BLaER1 treated with 17β-estradiol and CSF1 and Interleukin-3, amounts not matched to agents 10 nM and 100 nM (cell line): ENCODE measurements at regions not wholly inside any gene's neighbourhood (a gene's known extent, or its start where the extent isn't known, plus 50 kb on each side); places are given as distances from the start of the nearest gene placed in this dataset.
"Not testable (repeated sequence)": the region's sequence is repeated elsewhere in the genome, so short reads cannot be mapped to it uniquely, and the experiment has no call there.

Experiments used
- H3K27ac ChIP-seq, 11 experiments: shearing (Covaris generic); formaldehyde crosslinking; 2 replicates each; pipeline ENCODE4 v1.8.1; 2022
- H3K27me3 ChIP-seq, 11 experiments: shearing (Covaris generic); formaldehyde crosslinking; 2 replicates each; pipeline ENCODE4 v1.8.1; 2022
- H3K36me3 ChIP-seq, 11 experiments: shearing (Covaris generic); formaldehyde crosslinking; 2 replicates each; pipeline ENCODE4 v1.8.1; 2022
- H3K4me1 ChIP-seq, 10 experiments: shearing (Covaris generic); formaldehyde crosslinking; 2 replicates each; pipeline ENCODE4 v1.8.1; 2022
- H3K4me2 ChIP-seq, 11 experiments: shearing (Covaris generic); formaldehyde crosslinking; 2 replicates each; pipeline ENCODE4 v1.8.1; 2022
- H3K4me3 ChIP-seq, 10 experiments: shearing (Covaris generic); formaldehyde crosslinking; 2 replicates each; pipeline ENCODE4 v1.8.1; 2022
- H3K9ac ChIP-seq, 11 experiments: shearing (Covaris generic); formaldehyde crosslinking; 2 replicates each; pipeline ENCODE4 v1.8.1; 2022
- H3K9me3 ChIP-seq, 11 experiments: shearing (Covaris generic); formaldehyde crosslinking; replicated peaks in 1 of 11; 2 replicates each; pipeline ENCODE4 v1.8.1; 2022
- H4K20me1 ChIP-seq, 11 experiments: shearing (Covaris generic); formaldehyde crosslinking; 2 replicates each; pipeline ENCODE4 v1.8.1; 2022
- Cebpa-rat ChIP-seq, 11 experiments: shearing (Covaris generic); IDR thresholded peaks; 2 replicates each; pipeline ENCODE4 v1.8.1; 2022

DNA sequence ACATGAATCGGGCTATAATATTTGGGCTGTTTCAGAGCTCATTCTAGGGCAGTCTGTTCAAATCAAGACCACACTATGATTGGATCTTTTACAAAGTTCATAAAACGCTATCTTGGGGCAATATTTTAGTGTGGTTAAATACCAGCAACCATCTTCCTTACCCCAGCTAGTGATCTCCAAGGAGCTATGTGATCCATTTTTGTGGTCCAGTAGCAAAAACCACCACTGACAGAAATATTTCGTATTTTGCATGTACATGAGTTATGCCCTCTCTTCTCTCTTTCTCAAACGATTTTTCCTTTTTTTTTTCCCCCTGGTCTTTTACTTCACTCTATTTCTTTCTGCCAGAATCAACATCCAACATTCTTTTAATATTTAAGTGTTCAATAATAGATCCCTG is 280.6 kb upstream of the KITLG start:
- H3K4me2 ChIP-seq: no peak overlapping the region
- no peaks in the 10 kb centered on the region for H3K9me3 ChIP-seq
- no peak overlapping the region for H3K27ac ChIP-seq
- no peak overlapping the region for H3K9ac ChIP-seq
- H3K36me3 ChIP-seq: no peaks in the 10 kb centered on the region
- H4K20me1 ChIP-seq: no peaks in the 10 kb centered on the region
- H3K4me3 ChIP-seq: no peak overlapping the region
- H3K4me1 ChIP-seq: no peaks in the 10 kb centered on the region
- no peak for TF ChIP-seq Cebpa-rat (IDR thresholded peaks at IDR 0.05)
- no peaks in the 10 kb centered on the region for H3K27me3 ChIP-seq

DNA sequence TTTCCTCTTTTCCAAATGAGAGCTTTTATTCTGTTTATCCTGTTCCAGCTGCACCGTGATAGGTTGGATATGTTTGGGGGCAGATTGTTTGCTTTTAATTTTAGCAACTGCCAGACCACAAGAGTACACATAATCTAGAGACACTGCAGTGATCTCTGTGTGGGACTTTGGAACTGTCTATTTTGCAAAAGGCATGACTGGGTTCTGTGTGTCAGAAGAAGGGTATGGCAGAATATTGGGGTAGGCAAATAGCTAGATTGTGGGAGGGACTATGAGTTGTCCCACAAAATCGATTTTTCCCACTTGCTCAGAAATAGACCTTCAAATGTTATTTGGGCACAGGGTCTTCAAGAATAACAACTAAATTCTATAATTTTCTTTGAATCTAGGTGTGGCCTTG is 275.9 kb upstream of the KITLG start:
- Histone ChIP-seq H3K27me3 (no peaks in the 10 kb centered on the region), H3K4me1 (no peaks in the 10 kb centered on the region), H3K9ac (no peak overlapping the region), H3K27ac (no peak overlapping the region), H4K20me1 (no peaks in the 10 kb centered on the region), H3K36me3 (no peaks in the 10 kb centered on the region), H3K9me3 (no peaks in the 10 kb centered on the region), H3K4me3 (no peak overlapping the region), H3K4me2 (no peak overlapping the region)
- no peak for TF ChIP-seq Cebpa-rat (IDR thresholded peaks at IDR 0.05)

DNA sequence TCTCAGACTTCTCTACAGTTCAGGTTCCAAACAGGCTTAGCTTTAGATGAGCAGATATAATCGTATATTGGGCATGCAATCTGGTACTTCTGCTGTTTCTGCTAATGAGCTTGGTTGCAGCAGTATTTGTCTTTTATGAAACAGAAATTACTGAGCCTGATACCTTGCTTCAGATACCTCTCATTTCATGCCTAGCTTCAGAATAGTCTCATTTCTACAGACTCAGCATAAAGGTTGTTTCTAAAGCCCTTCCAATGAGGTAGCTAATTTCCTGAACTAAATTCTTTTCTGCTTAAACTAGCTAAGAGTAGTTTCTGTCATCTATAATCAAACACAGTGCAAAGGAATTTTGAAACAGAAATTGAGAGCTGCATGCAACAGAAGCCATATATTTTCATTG is 275.0 kb upstream of the KITLG start:
- Histone ChIP-seq H3K27ac (no peak overlapping the region), H3K9me3 (no peaks in the 10 kb centered on the region), H3K36me3 (no peaks in the 10 kb centered on the region), H3K4me3 (no peak overlapping the region), H3K27me3 (no peaks in the 10 kb centered on the region), H3K4me1 (no peaks in the 10 kb centered on the region), H3K4me2 (no peak overlapping the region), H4K20me1 (no peaks in the 10 kb centered on the region), H3K9ac (no peak overlapping the region)
- no peak for TF ChIP-seq Cebpa-rat (IDR thresholded peaks at IDR 0.05)

DNA sequence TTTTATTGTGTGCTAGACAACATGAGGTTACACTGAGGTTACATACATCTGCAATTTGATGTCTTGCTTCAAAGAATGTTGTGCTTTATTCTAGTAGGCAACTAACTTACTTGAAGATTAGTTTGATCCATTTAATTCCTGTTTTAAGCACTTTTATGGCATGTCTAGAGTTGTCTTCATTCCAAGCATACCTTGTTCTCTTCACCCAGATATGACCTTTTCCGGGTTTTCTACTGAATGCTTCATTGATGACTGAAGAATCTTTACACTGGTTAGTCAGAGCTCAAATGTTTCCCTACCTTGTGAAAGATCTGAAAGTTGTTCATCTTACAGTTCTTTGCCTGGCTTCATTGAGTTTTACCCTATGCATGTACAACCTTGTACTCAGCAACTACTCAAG is 274.0 kb upstream of the KITLG start:
- Histone ChIP-seq H4K20me1 (no peaks in the 10 kb centered on the region), H3K36me3 (no peaks in the 10 kb centered on the region), H3K27me3 (no peaks in the 10 kb centered on the region), H3K9me3 (no peaks in the 10 kb centered on the region), H3K9ac (no peak overlapping the region), H3K27ac (no peak overlapping the region), H3K4me2 (no peak overlapping the region), H3K4me3 (no peak overlapping the region), H3K4me1 (no peaks in the 10 kb centered on the region)
- no peak for TF ChIP-seq Cebpa-rat (IDR thresholded peaks at IDR 0.05)

DNA sequence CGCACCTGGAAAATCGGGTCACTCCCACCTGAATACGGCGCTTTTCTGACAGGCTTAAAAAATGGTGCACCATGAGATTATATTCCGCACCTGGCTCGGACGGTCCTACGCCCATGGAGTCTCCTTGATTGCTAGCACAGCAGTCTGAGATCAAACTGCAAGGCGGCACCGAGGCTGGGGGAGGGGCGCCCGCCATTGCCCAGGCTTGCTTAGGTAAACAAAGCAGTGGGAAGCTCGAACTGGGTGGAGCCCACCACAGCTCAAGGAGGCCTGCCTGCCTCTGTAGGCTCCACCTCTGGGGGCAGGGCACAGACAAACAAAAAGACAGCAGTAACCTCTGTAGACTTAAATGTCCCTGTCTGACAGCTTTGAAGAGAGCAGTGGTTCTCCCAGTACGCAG is 267.0 kb upstream of the KITLG start:
- not testable (repeated sequence) for H3K9ac ChIP-seq, H3K4me2 ChIP-seq, H3K4me3 ChIP-seq, H3K4me1 ChIP-seq, H3K36me3 ChIP-seq, H3K27ac ChIP-seq, H4K20me1 ChIP-seq, H3K27me3 ChIP-seq, H3K9me3 ChIP-seq

DNA sequence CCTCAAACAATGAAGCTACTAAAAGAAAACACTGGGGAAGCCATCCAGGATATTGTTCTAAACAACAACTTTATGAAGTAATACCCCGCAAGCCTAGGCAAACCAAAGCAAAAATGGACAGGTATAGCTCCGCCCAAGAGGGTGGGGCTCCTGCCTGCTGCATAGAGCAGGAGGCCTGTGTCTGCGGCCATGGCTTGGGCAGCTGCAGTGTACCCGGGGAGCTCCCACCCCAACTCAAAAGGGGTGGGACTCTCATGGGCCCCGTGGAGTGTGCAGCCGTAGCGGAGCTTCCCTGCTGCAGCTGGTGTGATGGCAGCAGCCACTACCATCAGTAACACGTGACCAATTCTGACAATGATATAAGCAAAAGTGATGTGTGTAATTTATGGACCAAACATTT is 264.2 kb upstream of the KITLG start:
- Histone ChIP-seq H3K27ac (no peak overlapping the region), H3K9ac (no peak overlapping the region), H3K9me3 (peaks cover 4 to 11% (median 7%) of the 10 kb centered on the region in 11 experiments; a peak in 20 of 22 replicates), H3K4me3 (no peak overlapping the region), H3K36me3 (no peaks in the 10 kb centered on the region), H3K27me3 (no peaks in the 10 kb centered on the region), H3K4me2 (no peak overlapping the region), H4K20me1 (no peaks in the 10 kb centered on the region), H3K4me1 (no peaks in the 10 kb centered on the region)
- no peak for TF ChIP-seq Cebpa-rat (IDR thresholded peaks at IDR 0.05)

DNA sequence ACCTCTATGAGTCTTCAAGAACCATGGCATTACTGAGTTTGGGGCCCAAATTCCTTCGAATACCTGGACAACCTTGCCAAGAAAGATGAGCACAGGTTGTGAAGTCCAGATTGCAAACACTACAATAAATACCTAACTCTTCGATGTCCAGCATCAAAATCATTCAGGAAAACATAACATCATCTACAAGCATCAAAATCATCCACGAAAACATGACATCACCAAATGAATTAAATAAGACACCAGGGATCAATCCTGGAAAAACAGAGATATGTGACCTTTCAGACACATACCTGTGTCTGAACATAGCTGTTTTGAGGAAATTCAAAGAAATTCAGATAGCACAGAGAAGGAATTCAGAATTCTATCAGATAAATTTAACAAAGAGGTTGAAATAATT is 262.0 kb upstream of the KITLG start:
- TF ChIP-seq Cebpa-rat (IDR thresholded peaks at IDR 0.05): no peak
- Histone ChIP-seq H3K9ac (no peak overlapping the region), H4K20me1 (no peaks in the 10 kb centered on the region), H3K36me3 (no peaks in the 10 kb centered on the region; a peak in 1 of 22 replicates), H3K4me1 (no peaks in the 10 kb centered on the region), H3K27ac (no peak overlapping the region), H3K4me3 (no peak overlapping the region), H3K27me3 (no peaks in the 10 kb centered on the region), H3K9me3 (peaks cover 24 to 32% (median 28%) of the 10 kb centered on the region in 11 experiments), H3K4me2 (no peak overlapping the region)

DNA sequence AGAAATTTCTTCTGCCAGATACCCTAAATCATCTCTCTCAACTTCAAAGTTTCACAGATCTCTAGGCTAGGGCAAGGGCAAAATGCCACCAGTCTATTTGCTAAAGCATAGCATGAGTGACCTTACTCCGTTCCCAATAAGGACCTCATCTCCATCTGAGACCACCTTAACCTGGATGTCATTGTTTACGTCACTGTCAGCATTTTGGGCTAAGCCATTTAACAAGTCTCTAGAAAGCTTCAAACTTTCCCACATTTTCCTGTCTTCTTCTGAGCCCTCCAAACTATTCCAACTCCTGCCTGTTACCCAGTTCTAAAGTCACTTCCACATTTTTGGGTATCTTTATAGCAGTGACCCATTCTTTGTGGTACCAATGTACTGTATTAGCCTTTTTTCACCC is 259.2 kb upstream of the KITLG start:
- Histone ChIP-seq H3K9ac (no peak overlapping the region), H4K20me1 (no peaks in the 10 kb centered on the region), H3K27me3 (no peaks in the 10 kb centered on the region), H3K27ac (no peak overlapping the region), H3K4me3 (no peak overlapping the region), H3K4me2 (no peak overlapping the region), H3K36me3 (no peaks in the 10 kb centered on the region; a peak in 1 of 22 replicates), H3K9me3 (peaks cover 24 to 31% (median 28%) of the 10 kb centered on the region in 11 experiments), H3K4me1 (no peaks in the 10 kb centered on the region)
- no peak for TF ChIP-seq Cebpa-rat (IDR thresholded peaks at IDR 0.05)

DNA sequence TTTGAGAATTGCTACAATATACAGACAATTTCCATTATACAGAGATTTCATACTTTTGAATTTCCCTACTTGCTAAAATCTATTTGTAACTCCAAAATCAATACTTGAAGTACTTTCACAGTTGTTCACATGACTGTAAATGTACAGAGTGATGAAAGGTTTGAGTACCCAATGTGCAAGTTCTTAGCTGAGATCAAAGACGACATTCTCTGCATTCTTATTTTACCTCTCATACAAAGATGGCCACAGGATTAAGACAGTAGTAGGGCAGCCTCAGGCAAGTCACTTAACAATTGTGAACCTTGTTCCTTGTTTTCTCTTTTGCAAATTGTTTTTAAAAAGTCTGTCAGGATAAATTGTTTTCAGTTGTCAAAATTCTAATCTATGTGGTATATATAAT is 255.9 kb upstream of the KITLG start:
- Histone ChIP-seq H3K27me3 (no peaks in the 10 kb centered on the region), H4K20me1 (no peaks in the 10 kb centered on the region), H3K4me1 (no peaks in the 10 kb centered on the region), H3K4me2 (no peak overlapping the region), H3K27ac (no peak overlapping the region), H3K9ac (no peak overlapping the region), H3K4me3 (no peak overlapping the region), H3K9me3 (peaks cover 24 to 31% (median 27%) of the 10 kb centered on the region in 11 experiments), H3K36me3 (no peaks in the 10 kb centered on the region; a peak in 1 of 22 replicates)
- TF ChIP-seq Cebpa-rat (IDR thresholded peaks at IDR 0.05): no peak

DNA sequence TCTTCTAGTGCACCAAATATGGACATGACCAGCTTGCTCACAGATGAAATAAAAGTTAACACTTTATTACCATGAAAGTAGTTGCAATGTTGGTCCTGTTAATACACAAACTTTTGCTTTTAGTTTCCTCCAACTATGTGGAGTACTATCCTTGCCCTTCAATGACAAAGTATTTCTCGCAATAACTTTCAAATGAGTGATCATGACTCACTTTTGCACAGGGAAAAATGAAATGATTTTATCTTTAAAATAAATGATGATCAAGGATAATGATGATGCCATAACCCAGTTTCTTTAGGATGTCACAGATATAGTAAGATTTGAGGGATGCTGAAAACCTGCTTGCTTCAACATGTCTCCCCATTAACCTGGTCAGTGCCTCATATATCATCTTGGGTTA is 254.0 kb upstream of the KITLG start:
- Histone ChIP-seq H3K36me3 (no peaks in the 10 kb centered on the region; a peak in 1 of 22 replicates), H4K20me1 (no peaks in the 10 kb centered on the region), H3K27me3 (no peaks in the 10 kb centered on the region), H3K4me1 (no peaks in the 10 kb centered on the region), H3K27ac (no peak overlapping the region), H3K9me3 (peaks cover 16 to 22% (median 19%) of the 10 kb centered on the region in 11 experiments), H3K4me3 (no peak overlapping the region), H3K4me2 (no peak overlapping the region), H3K9ac (no peak overlapping the region)
- TF ChIP-seq Cebpa-rat (IDR thresholded peaks at IDR 0.05): no peak
